ENCODE measurements at regions not wholly inside any gene's neighbourhood (a gene's known extent, or its start where the extent isn't known, plus 50 kb on each side); places are given as distances from the start of the nearest gene placed in this dataset.
"Not testable (repeated sequence)": the region's sequence is repeated elsewhere in the genome, so short reads cannot be mapped to it uniquely, and the experiment has no call there.

- H4K20me1 ChIP-seq (ENCODE audit: insufficient read depth, low read length); H3K4me1 ChIP-seq (ENCODE audit: insufficient read depth, low read length); H3K4me3 ChIP-seq (replicated peaks in 1 of 3; ENCODE audit: insufficient read depth in 1 of 3, low read depth in 2 of 3, low read length in 3 of 3); in situ Hi-C loops (cut with HindIII; ENCODE audit: extremely low pct_ligation_motif_present, low pct_unique_long_range_greater_than_20kb); FAIRE-seq; CTCF ChIA-PET (ENCODE audit: low intra/inter-chr PET ratio, low total read pairs); POLR2A ChIA-PET; H3K9ac ChIP-seq (ENCODE audit: insufficient read depth, low read depth, low read length); H2AFZ ChIP-seq (ENCODE audit: low read length); H3K9me3 ChIP-seq (ENCODE audit: low read length); H3K27me3 ChIP-seq (ENCODE audit: control insufficient read depth in 1 of 2, insufficient read depth in 2 of 2, low read length in 2 of 2); H3K79me2 ChIP-seq (ENCODE audit: insufficient read depth, low read length); ATAC-seq; H3K27ac ChIP-seq (ENCODE audit: extremely low read length, insufficient read depth, low read length); H3K4me2 ChIP-seq (ENCODE audit: low read depth, low read length); H3K36me3 ChIP-seq (replicated peaks in 1 of 2; ENCODE audit: control insufficient read depth in 1 of 2, insufficient read depth in 2 of 2, low read length in 2 of 2); BruUV-seq (replicated peaks); DNase-seq (ENCODE audit: low spot score); intact Hi-C loops (cut with micrococcal nuclease; ENCODE audit: unreplicated experiment): not testable (repeated sequence)
- 24% methylated on average over 3 of the region's 3 CpGs for WGBS (ENCODE audit: low lambda C conversion rate)
These were observed 268.3 kb downstream of the TLE1 start for GRCh38 chr9:81421090-81421489.

GRCh38 chr9:81420024-81420423 lies 269.3 kb downstream of the TLE1 start:
- H3K36me3 ChIP-seq (replicated peaks in 1 of 2; ENCODE audit: control insufficient read depth in 1 of 2, insufficient read depth in 2 of 2, low read length in 2 of 2), result no peaks in the 10 kb centered on the region
- no peaks in the 10 kb centered on the region for H3K4me1 ChIP-seq (ENCODE audit: insufficient read depth, low read length)
- no peak overlapping the region for H3K4me2 ChIP-seq (ENCODE audit: low read depth, low read length)
- CTCF ChIA-PET (ENCODE audit: low intra/inter-chr PET ratio, low total read pairs), result no interaction called here
- no peak overlapping the region for H3K4me3 ChIP-seq (replicated peaks in 1 of 3; ENCODE audit: insufficient read depth in 1 of 3, low read depth in 2 of 3, low read length in 3 of 3)
- no peak for DNase-seq (ENCODE audit: low spot score)
- no peak overlapping the region for H3K27ac ChIP-seq (ENCODE audit: extremely low read length, insufficient read depth, low read length)
- no peak overlapping the region for H2AFZ ChIP-seq (ENCODE audit: low read length)
- H4K20me1 ChIP-seq (ENCODE audit: insufficient read depth, low read length), result no peaks in the 10 kb centered on the region
- H3K9me3 ChIP-seq (ENCODE audit: low read length), result no peaks in the 10 kb centered on the region
- POLR2A ChIA-PET, result no interaction called here
- no TSS peak for BruUV-seq (replicated peaks)
- H3K9ac ChIP-seq (ENCODE audit: insufficient read depth, low read depth, low read length), result no peak overlapping the region
- no peak for ATAC-seq
- no peak for TF ChIP-seq FOXP4 (CRISPR knock-in tag; IDR thresholded peaks at IDR 0.05)
- no peak for TF ChIP-seq ZNF549 (CRISPR knock-in tag; IDR thresholded peaks at IDR 0.05)
- TF ChIP-seq JUN (CRISPR knock-in tag; IDR thresholded peaks at IDR 0.05), result no peak
- TF ChIP-seq ZNF709 (CRISPR knock-in tag; IDR thresholded peaks at IDR 0.05), result no peak
- TF ChIP-seq ZBTB4 (CRISPR knock-in tag; IDR thresholded peaks at IDR 0.05; ENCODE audit: borderline replicate concordance), result no peak
- no peak for TF ChIP-seq SKI (IDR thresholded peaks at IDR 0.05; ENCODE audit: partially characterized antibody)
- TF ChIP-seq U2AF1 (optimal IDR thresholded peaks at IDR 0.05; ENCODE audit: low read depth, low read length), result no peak
- TF ChIP-seq ZNF772 (CRISPR knock-in tag; IDR thresholded peaks at IDR 0.05), result no peak
- no peak for FAIRE-seq
- H3K27me3 ChIP-seq (ENCODE audit: control insufficient read depth in 1 of 2, insufficient read depth in 2 of 2, low read length in 2 of 2), result no peaks in the 10 kb centered on the region
- WGBS (ENCODE audit: low lambda C conversion rate), result 46% methylated on average over 1 of the region's 1 CpG
- intact Hi-C loops (cut with micrococcal nuclease; ENCODE audit: unreplicated experiment), result no loop called here
- H3K79me2 ChIP-seq (ENCODE audit: insufficient read depth, low read length), result no peaks in the 10 kb centered on the region
- in situ Hi-C loops (cut with HindIII; ENCODE audit: extremely low pct_ligation_motif_present, low pct_unique_long_range_greater_than_20kb), result no loop called here
